ENCODE measurements at regions not wholly inside any gene's neighbourhood (a gene's known extent, or its start where the extent isn't known, plus 50 kb on each side); places are given as distances from the start of the nearest gene placed in this dataset.
"Not testable (repeated sequence)": the region's sequence is repeated elsewhere in the genome, so short reads cannot be mapped to it uniquely, and the experiment has no call there.

GRCh38 chr5:166710271-166710670 lies 1581.2 kb upstream of the WWC1 start:
- DNase-seq (ENCODE audit: low read depth, low spot score), result no peak

DNA sequence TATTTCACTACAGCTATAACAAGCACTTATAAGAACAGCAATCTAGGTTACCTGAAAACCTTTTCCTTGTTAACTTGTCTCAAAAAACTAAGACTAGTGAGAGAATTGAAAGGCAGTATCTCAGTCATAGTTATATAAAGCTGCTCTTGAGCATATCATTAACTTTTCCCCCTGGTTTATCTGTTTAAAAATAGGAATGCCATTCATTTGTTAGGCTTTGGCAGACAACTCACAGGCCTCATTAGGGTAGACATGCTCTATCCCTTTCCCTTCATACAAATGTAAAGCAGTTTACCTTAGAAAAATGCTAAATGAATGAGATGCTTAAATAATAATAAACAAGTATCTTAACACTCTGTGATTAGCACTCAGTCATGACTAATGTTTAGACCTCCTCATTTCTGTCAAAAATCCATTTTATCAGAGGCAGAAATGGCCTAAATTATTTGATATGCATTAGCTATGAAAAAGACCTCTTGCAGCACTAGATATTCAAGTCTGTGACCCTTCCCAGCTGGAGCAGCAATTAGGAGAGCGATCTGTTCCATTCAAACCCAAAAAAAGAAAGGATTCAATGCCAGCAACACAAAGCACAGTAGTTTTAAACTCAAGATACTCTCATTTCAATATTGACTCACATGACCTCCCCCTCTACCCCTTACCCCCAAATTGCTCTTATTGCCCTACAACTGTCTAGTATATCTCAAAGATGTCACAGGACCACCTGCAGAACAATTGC lies 1578.8 kb upstream of the WWC1 start:
- DNase-seq (ENCODE audit: low read depth, low spot score), result no peak

DNA sequence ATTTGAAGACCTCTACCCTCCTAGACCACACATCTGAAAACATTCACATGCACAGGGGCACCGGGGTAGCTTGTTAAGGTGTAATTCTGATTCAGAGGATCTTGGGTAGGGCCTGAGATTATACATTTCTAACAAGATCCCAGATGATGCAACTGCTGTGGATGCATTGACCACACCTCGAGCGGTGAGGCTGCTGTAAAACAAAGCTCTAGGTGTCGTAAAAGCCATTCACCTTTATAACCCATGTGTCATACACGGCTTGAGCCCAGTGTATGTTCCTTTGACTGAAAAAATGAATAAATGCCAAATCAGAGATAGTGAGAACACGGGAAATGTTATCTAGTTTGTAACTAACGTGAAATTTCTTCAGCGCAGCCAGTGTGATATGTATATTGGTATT lies 1578.2 kb upstream of the WWC1 start:
- DNase-seq (ENCODE audit: low read depth, low spot score), result no peak

- no peak for DNase-seq (ENCODE audit: low read depth, low spot score)
Observed at GRCh38 chr5:166716856-166717492, 1574.5 kb upstream of the WWC1 start.

DNA sequence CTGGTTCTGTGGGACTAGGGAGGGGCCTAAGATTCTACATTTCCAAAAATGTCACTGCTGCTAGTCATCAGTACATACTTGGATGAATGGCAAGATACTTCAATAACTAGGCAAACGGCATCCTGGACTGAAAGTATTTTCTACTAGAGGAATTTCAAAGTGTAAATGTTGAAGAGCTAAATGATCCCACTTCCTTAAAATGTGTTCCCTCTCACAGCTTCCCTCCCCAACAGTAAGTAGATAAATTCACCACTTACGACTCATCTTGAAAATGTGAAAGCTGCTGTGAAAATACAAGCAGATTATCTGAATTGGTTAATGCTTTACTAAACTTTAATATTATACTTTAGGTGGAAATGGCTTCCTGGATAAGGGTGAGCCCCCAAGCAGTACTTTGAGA lies 1571.5 kb upstream of the WWC1 start:
- no peak for DNase-seq (ENCODE audit: low read depth, low spot score)

- no peak for DNase-seq (ENCODE audit: low read depth, low spot score)
Observed at GRCh38 chr5:166722939-166723338, 1568.5 kb upstream of the WWC1 start.

DNA sequence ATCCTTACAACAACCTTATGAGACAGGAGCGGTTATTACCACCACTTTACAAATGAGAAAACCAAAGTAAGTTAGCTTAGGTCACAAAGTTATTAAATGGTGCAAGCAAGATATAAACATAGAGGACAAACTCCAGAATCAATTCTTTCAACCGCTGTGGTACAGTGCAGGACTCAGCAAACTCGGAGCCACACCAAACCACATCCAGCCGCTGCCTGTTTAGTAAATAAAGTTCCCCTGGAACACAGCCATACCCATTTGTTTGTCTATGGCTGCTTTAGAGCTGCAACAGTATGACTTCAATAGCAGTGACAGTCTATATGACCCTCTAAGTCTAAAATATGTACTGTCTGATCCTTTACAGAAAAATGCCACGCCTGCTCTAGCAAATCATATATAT lies 1567.2 kb upstream of the WWC1 start:
- no peak for DNase-seq (ENCODE audit: low read depth, low spot score)

- no peak for DNase-seq (ENCODE audit: low read depth, low spot score)
Observed at GRCh38 chr5:166725593-166725992, 1565.9 kb upstream of the WWC1 start.

DNA sequence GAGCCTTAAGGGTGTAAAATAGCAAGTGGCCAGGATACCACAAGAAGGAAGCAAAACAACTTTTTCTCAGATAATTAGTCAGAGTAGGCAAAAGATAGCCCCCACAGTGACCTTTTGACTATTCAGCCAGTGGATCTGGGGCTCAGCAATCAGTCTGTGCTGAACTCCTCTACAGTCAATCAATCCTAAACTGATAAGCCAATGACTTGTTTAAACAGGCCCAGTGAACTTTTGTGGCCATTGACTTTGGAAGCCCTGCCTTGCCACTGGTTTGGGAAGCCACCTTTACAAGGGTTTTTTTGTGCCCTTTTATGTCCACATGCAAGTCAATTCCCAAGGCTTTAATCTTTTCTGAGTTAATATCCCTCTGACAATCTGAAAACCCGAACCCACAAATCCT lies 1565.0 kb upstream of the WWC1 start:
- DNase-seq (ENCODE audit: low read depth, low spot score), result no peak

DNA sequence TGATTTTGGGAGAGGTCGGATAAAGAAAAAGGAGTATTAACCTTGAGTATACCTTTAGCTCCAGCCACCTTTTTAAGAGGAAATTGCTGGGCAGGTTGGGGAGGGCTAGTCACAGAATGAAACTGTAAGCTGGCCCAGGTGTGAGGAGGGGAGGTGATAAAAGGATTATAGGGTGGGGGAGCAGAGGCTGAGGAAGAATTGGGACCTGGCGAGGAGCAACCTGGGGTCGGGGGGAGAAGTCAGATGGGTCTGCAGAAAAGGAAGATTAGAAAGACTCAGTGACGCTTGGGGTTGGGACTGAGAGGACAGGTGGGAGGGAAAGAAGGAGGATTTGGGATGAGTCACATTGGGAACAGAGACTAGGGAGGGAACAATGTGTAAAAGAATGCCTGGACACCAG lies 1548.5 kb upstream of the WWC1 start:
- DNase-seq (ENCODE audit: low read depth, low spot score), result not testable (repeated sequence)

GRCh38 chr5:166746506-166746905 lies 1544.9 kb upstream of the WWC1 start:
- no peak for DNase-seq (ENCODE audit: low read depth, low spot score)

- no peak for DNase-seq (ENCODE audit: low read depth, low spot score)
Observed at GRCh38 chr5:166750376-166750775, 1541.1 kb upstream of the WWC1 start.

DNA sequence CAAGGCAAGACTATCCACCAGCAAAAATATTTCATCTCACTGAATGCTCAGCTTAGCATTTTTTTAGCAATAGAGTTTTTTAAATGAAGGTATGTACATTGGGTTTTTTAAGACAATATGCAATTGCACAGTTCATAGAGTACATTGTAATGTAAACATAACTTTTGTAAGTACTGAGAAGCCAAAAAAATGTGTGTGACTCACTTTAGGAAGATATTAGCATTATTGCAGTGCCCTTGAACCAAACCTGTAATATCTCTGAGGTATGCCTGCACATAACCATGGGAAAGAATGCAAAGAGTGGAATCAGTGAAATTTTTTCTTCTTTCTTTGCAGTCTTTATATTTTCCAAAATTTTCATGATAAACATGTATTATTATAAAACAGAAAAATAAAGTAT lies 1533.3 kb upstream of the WWC1 start:
- DNase-seq (ENCODE audit: low read depth, low spot score), result no peak

DNA sequence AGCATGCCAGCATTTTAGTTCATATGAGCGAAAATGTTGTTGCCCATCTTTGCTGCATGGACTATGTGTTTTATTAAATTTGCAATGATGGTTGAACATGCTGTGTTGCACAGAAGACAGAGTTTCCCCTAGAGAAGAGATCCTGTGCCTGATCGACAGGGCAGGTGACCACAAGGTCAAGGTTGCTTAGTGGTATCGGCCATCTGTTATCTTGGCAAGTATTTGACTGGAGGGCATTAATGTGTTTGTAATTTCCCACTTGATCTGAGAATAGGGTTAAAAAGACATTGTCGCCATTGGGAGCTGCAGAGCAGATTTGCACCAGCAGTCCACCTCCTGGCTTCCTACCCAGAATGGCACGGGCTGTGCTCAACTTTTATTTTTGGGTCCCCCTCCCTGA lies 1523.6 kb upstream of the WWC1 start:
- no peak for DNase-seq (ENCODE audit: low read depth, low spot score)

GRCh38 chr5:166768536-166768935 lies 1522.9 kb upstream of the WWC1 start:
- DNase-seq (ENCODE audit: low read depth, low spot score), result no peak

DNA sequence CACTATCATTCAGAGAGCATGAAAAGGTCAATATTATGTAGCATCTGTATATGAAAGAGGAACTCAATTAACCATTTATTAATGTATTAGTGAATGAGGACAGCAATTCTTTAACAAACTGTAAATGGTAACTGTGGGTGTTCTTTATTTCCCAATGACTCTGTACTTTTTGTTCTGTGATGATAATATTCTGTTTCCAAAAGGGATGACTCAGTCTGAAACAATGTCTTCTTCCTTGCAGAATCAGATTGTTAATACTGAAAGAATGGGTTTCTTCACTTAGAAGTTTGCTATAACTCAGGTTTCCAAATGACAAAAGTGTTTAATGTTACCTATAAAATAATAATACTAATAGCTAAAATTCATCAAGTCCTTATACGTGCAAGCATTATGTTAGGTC lies 1518.7 kb upstream of the WWC1 start:
- DNase-seq (ENCODE audit: low read depth, low spot score), result no peak

GRCh38 chr5:166781737-166782136 lies 1509.7 kb upstream of the WWC1 start:
- DNase-seq (ENCODE audit: low read depth, low spot score), result no peak

DNA sequence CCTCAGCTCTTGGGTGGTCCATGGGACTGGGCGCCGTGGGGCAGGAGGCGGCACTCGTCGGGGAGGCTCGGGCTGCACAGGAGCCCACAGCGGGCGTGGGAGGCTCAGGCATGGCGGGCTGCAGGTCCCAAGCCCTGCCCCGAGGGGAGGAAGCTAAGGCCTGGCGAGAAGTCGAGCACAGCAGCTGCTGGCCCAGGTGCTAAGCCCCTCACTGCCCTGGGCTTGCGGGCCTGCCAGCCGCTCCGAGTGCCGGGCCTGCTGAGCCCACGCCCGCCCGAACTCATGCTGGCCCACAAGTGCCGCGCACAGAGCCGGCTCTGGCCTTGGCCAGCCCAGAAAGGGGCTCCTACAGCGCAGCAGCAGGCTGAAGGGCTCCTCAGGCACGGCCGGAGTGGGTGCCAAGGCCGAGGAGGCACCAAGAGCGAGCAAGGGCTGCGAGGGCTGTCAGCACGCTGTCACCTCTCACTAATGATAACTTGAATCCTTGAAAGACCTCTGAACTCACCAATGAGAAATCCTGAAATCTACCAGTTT lies 1506.8 kb upstream of the WWC1 start:
- no peak for DNase-seq (ENCODE audit: low read depth, low spot score)

- no peak for DNase-seq (ENCODE audit: low read depth, low spot score)
Observed at GRCh38 chr5:166786178-166786577, 1505.3 kb upstream of the WWC1 start.

DNA sequence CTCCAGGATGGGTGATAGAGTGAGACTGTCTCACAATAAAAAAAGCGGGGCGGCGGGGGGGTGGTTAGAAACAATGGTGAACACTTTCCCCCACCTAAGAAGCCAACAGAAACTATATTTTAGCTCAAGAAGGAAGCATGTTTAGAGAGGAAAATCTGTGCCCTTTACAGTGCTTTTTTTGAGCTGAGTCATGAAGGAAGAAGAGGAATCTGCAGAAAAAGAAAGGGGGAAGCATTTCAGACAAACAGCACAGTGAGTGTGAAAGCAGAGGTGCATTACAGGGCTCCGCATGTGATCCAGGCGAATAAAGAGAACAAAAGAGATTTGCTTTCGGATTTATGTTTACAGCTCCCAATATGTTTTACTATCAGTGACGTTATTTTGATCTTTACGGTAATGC lies 1504.6 kb upstream of the WWC1 start:
- DNase-seq (ENCODE audit: low read depth, low spot score), result no peak

GRCh38 chr5:166788050-166788449 lies 1503.4 kb upstream of the WWC1 start:
- DNase-seq (ENCODE audit: low read depth, low spot score), result no peak

GRCh38 chr5:166795756-166796155 lies 1495.7 kb upstream of the WWC1 start:
- DNase-seq (ENCODE audit: low read depth, low spot score), result no peak

DNA sequence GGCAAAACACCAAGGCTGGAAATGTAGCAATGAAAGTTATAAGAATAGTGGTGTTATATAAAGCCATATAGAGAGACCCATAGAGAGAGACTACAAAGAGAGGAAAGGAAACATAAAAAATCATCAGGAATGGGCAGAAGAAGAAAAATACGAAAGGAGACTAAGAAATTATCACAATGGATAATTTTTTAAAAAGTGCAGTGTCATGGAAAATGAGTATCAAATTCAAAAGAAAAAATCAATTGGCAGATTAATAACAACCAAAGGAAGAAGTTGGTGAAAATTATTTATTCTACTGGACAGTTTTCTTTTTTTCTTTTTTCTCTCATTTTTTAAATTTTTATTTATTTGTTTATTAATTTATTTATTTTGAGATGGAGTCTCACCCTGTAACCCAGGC lies 1488.4 kb upstream of the WWC1 start:
- DNase-seq (ENCODE audit: low read depth, low spot score), result no peak

Data from brain pericyte (primary cell).